ENCODE measurements at regions not wholly inside any gene's neighbourhood (a gene's known extent, or its start where the extent isn't known, plus 50 kb on each side); places are given as distances from the start of the nearest gene placed in this dataset.

DNA sequence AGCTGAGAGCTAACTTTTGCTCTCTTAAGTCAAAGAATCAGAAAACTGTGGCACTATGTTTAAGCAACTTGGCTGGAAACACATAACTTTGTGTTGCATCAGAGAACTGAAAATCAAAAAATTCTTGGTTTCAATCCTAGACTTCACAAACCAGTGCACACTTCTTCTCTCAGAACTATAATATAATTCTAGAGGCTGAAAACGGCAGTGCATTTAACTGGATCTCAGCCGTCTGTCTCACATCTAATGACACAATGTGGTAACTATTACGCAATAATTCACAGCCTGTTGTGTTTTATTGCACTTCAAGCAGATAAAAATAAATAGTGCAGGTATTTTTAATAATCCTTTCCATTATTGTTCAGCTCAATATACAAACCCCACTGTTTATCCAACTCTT, 260.6 kb upstream of the DIAPH2 start:
- Histone ChIP-seq H3K4me1 (no peaks in the 10 kb centered on the region), H3K27ac (no peak overlapping the region), H3K27me3 (peaks cover 69% of the 10 kb centered on the region), H3K36me3 (no peaks in the 10 kb centered on the region), H3K9me3 (peaks cover 2% of the 10 kb centered on the region; the same call in 1 of the 2 replicates), H3K4me3 (no peak overlapping the region), H3K9ac (no peak overlapping the region), H3K4me2 (no peak overlapping the region), H4K20me1 (no peaks in the 10 kb centered on the region)
- peak; percentile 96; the same call in 1 of the 2 replicates for TF ChIP-seq Cebpa-rat (IDR thresholded peaks at IDR 0.05)

DNA sequence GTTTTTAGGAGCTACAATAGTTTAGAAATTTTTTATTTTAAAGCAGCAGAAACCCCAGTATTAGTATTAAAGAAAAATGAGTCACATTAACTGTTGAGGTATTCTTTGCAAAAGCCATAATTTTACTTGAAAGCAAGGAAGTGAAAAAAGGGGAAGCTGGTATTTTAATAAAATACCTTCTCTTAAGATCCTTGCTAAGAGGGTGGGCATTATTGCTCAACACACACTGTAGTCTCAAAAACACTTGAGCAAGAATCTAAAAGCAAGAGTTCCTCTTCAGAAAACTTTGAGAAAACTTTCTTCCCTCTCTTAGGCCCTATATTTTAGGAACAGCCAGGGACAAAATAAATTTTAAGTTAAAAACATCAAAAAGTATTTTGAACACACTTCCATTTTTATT, 259.4 kb upstream of the DIAPH2 start:
- H3K9ac ChIP-seq, result no peak overlapping the region
- no peaks in the 10 kb centered on the region for H3K4me1 ChIP-seq
- TF ChIP-seq Cebpa-rat (IDR thresholded peaks at IDR 0.05), result no peak
- no peak overlapping the region for H3K27ac ChIP-seq
- H3K4me2 ChIP-seq, result no peak overlapping the region
- no peaks in the 10 kb centered on the region for H3K36me3 ChIP-seq
- H4K20me1 ChIP-seq, result no peaks in the 10 kb centered on the region
- H3K27me3 ChIP-seq, result peaks cover 64% of the 10 kb centered on the region
- peaks cover 3% of the 10 kb centered on the region; the same call in 1 of the 2 replicates for H3K9me3 ChIP-seq
- H3K4me3 ChIP-seq, result no peak overlapping the region

DNA sequence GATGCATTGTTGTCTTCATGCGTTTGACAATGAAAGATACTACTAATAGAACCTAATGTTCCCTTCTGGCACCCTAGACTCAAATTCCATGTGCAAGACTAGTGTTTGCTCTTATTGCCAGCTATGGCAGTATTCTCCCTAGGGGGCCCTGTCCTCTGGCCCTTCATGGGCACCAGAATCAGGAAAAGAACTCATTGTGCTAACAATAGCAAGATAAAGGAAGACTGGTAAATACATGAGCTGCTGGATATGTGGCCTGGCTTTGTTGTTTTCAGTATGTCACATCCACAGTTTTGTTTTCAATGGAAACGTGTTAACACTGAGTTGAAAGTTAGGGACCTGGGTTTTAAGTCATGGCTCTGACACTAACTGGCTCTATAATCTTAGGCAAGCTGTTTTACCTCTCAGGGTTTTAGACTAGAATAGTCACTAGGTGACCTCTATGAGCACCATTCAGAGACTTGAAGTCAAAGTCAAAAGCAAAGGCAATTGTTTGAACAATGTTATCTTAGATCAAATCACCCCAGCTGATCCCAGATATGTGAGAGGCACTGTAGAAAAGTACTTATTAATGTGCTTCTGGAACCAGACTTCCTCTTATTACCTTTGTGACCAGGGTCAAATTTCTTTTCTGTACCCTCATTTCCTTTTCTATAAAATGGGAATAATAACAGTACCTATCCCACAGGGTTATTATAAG, 253.7 kb upstream of the DIAPH2 start:
- H3K4me1 ChIP-seq, result no peaks in the 10 kb centered on the region
- no peaks in the 10 kb centered on the region; the same call in 1 of the 2 replicates for H4K20me1 ChIP-seq
- no peak overlapping the region for H3K27ac ChIP-seq
- H3K9me3 ChIP-seq, result peaks cover 3% of the 10 kb centered on the region; the same call in 1 of the 2 replicates
- no peak overlapping the region for H3K9ac ChIP-seq
- H3K4me3 ChIP-seq, result no peak overlapping the region
- no peaks in the 10 kb centered on the region for H3K36me3 ChIP-seq
- H3K4me2 ChIP-seq, result no peak overlapping the region
- peaks cover 78% of the 10 kb centered on the region for H3K27me3 ChIP-seq
- TF ChIP-seq Cebpa-rat (IDR thresholded peaks at IDR 0.05), result no peak

DNA sequence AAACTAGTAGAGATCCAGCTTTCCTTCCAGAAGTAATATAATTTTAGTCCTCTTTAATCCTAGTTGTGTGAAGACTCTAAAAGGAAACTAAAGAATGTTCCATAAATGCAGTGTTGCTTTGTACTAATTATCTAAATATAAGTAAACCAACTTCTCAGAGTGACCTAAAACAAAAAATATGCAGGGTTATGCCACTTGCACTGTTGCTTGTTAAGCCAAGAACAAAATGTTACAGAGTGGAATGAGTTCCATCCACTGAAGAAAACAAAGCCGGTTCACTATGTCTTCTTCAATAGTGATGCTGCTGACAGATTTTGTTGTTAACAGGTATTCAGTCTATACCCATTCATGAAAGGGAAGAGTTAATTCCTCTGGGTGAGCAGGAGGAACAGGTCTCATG, 252.0 kb upstream of the DIAPH2 start:
- Histone ChIP-seq H3K9me3 (peaks cover 3% of the 10 kb centered on the region; the same call in 1 of the 2 replicates), H3K4me2 (no peak overlapping the region), H3K4me1 (no peaks in the 10 kb centered on the region), H3K27ac (no peak overlapping the region), H3K36me3 (no peaks in the 10 kb centered on the region), H3K9ac (no peak overlapping the region), H3K27me3 (peaks cover 84% of the 10 kb centered on the region), H4K20me1 (no peaks in the 10 kb centered on the region; the same call in 1 of the 2 replicates), H3K4me3 (no peak overlapping the region)
- no peak for TF ChIP-seq Cebpa-rat (IDR thresholded peaks at IDR 0.05)

DNA sequence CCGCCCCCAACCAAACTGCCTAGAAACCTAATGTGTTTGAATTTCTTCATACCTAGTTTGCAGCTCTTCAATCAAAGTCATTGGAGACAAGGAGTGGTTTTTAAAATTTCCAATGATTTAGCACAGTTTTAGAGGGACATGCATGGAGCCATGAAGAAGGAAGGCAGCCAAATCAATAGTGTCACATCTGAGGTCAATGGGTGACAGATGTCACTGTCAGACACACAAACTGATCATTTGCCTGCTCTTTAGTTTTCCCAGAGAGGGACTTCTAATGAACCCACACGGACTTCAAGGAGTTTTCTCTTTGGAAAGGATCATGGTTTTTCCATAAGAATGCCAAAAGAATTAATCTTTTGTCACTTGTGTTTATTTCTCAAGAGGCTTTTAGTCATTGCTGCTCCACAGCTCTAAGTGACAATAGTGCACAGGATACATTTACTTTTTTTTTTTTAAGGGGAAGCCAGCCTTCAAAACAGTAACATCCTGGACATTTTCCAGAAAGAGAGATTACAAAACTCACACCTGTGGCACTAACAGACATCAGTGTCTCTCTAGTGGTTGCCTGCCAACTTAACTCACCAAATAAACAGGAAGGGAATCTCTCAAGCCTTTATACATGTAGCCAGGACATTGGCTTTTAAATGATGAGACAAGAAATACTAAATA, 251.1 kb upstream of the DIAPH2 start:
- H3K36me3 ChIP-seq, result no peaks in the 10 kb centered on the region
- H3K4me3 ChIP-seq, result no peak overlapping the region
- H3K27me3 ChIP-seq, result peaks cover 92% of the 10 kb centered on the region
- peaks cover 3% of the 10 kb centered on the region; the same call in 1 of the 2 replicates for H3K9me3 ChIP-seq
- no peak overlapping the region for H3K9ac ChIP-seq
- no peak for TF ChIP-seq Cebpa-rat (IDR thresholded peaks at IDR 0.05)
- no peaks in the 10 kb centered on the region for H3K4me1 ChIP-seq
- no peak overlapping the region for H3K27ac ChIP-seq
- no peak overlapping the region for H3K4me2 ChIP-seq
- H4K20me1 ChIP-seq, result no peaks in the 10 kb centered on the region; the same call in 1 of the 2 replicates

DNA sequence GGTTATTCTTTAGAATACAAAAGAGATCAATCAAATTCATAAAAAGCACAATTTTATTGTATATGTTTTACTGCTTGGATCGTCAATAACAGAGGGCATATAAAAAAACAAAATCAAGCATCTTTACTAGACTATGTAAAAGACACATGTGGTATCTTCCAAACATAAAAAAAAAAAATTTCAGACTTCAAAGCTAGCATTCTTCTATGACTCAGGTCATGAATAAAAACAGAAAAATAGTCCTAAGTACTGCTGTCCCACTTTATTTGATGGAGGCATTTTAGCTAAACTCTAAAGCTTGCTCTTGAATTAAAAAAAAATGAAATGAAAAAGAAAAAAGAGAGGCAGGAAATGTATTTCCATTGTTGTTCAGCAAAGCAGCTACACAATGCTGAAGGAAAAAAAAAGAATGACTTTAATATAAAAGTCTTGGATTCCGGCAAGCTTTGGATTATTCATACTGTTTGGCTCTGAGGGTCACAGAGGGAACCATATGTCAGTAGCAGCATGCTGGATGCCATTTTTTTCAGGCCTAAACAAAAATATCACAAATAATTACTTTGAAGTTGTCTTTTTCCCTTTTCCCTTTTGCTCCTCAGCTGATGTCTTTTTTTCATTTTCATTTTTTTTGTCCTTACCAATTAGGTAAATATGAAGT, 249.1 kb upstream of the DIAPH2 start:
- TF ChIP-seq Cebpa-rat (IDR thresholded peaks at IDR 0.05), result no peak
- Histone ChIP-seq H3K27me3 (peaks cover 97% of the 10 kb centered on the region), H3K36me3 (no peaks in the 10 kb centered on the region), H4K20me1 (no peaks in the 10 kb centered on the region; the same call in 1 of the 2 replicates), H3K27ac (no peak overlapping the region), H3K4me3 (no peak overlapping the region), H3K9me3 (no peaks in the 10 kb centered on the region), H3K4me1 (no peaks in the 10 kb centered on the region), H3K9ac (no peak overlapping the region), H3K4me2 (no peak overlapping the region)

DNA sequence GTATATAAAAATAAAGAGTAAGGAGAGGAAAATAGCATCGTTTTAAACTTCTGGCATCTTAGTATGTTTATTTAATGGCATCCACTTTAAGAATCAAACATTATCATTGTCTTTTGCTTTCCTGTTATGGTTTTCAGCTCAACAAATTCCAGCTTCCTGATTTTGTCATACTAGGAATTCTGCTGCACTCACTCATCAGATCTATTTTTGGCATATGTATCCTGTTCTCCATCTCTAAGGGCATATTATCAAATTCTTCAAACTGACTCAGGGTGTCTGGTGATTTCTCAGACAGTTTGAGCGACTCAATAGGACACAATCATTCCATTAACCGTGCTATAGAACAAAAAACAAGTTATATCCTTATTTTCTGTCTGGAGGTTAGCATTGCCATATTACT, 248.5 kb upstream of the DIAPH2 start:
- Histone ChIP-seq H3K9me3 (no peaks in the 10 kb centered on the region), H3K27ac (no peak overlapping the region), H3K9ac (no peak overlapping the region), H4K20me1 (no peaks in the 10 kb centered on the region; the same call in 1 of the 2 replicates), H3K27me3 (peaks cover 97% of the 10 kb centered on the region), H3K4me3 (no peak overlapping the region), H3K4me1 (no peaks in the 10 kb centered on the region), H3K4me2 (no peak overlapping the region), H3K36me3 (no peaks in the 10 kb centered on the region)
- TF ChIP-seq Cebpa-rat (IDR thresholded peaks at IDR 0.05), result no peak

DNA sequence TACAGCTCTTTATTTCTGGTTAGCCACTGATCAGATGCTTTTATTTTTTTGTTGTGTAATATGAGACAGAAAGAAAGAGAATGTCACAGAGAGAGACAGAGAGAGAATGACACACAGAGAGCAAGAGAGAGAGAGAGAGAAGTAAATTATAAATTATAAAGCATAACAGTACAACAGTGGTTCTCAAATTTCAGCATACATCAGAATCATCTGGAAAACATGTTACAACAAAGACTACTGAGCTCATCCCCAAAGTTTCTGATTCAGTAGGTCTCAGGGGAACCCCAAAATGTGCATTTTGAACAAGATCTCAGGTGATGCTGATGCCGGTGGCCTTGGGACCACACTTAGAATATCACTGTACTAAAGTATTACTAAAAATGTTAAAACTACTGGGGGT, 245.8 kb upstream of the DIAPH2 start:
- no peak for TF ChIP-seq Cebpa-rat (IDR thresholded peaks at IDR 0.05)
- Histone ChIP-seq H3K4me2 (no peak overlapping the region), H3K4me3 (no peak overlapping the region), H3K36me3 (no peaks in the 10 kb centered on the region), H3K9me3 (no peaks in the 10 kb centered on the region), H3K9ac (no peak overlapping the region), H4K20me1 (no peaks in the 10 kb centered on the region; the same call in 1 of the 2 replicates), H3K27ac (no peak overlapping the region), H3K27me3 (peaks cover 99% of the 10 kb centered on the region), H3K4me1 (no peaks in the 10 kb centered on the region)

DNA sequence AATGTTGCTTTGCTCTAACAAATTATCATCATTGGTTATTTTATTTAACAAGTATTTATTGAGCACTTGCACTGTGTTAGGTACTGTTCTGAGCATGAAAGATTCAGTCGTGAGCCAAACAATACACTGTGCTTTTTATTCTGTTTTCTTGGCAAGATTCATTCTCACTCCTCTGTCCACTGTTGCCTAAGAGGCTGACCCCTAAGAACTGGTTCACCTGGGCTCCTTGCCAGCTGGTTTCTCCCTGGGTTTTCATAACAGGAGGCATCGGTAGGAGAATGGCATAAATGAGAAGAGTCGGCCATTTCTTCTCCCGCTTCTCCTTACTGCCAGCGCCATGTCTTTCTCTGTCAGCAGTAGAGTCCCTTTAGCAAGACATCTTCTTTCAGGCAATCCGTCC, 243.7 kb upstream of the DIAPH2 start:
- Histone ChIP-seq H4K20me1 (no peaks in the 10 kb centered on the region), H3K9me3 (no peaks in the 10 kb centered on the region), H3K4me2 (no peak overlapping the region), H3K4me3 (no peak overlapping the region), H3K9ac (no peak overlapping the region), H3K4me1 (no peaks in the 10 kb centered on the region), H3K27me3 (peaks cover 99% of the 10 kb centered on the region), H3K36me3 (no peaks in the 10 kb centered on the region), H3K27ac (no peak overlapping the region)
- TF ChIP-seq Cebpa-rat (IDR thresholded peaks at IDR 0.05), result no peak
